Neuronal stem cell (in vitro differentiated cells): ENCODE measurements at regions not wholly inside any gene's neighbourhood (a gene's known extent, or its start where the extent isn't known, plus 50 kb on each side); places are given as distances from the start of the nearest gene placed in this dataset.

Experiments
- DNase-seq: peaks from one replicate; pipeline ENCODE4 v3.0.0-alpha.2; 2013; ENCODE audit warnings: low spot score
- H2AFZ ChIP-seq: one replicate; pipeline ENCODE4 v1.6.1; 2013; ENCODE audit warnings: mild to moderate bottlenecking, low read length, inconsistent platforms
- H2AK5ac ChIP-seq: 2 replicates; pipeline ENCODE4 v1.6.1; 2013; ENCODE audit warnings: low read depth, mild to moderate bottlenecking, inconsistent platforms, low read length, moderate library complexity, mixed read lengths
- H2BK120ac ChIP-seq: 2 replicates; pipeline ENCODE4 v1.6.1; 2013; ENCODE audit warnings: low read depth, mild to moderate bottlenecking, inconsistent platforms, low read length, moderate library complexity, mixed read lengths
- H2BK12ac ChIP-seq: one replicate; pipeline ENCODE4 v1.6.1; 2013; ENCODE audit warnings: low read length, inconsistent platforms
- H2BK15ac ChIP-seq: 2 replicates; pipeline ENCODE4 v1.6.1; 2013; ENCODE audit warnings: mild to moderate bottlenecking, low read length, inconsistent platforms, mixed read lengths
- H2BK5ac ChIP-seq: one replicate; pipeline ENCODE4 v1.6.1; 2013; ENCODE audit warnings: inconsistent platforms, mild to moderate bottlenecking, low read length, moderate library complexity
- H3K14ac ChIP-seq: one replicate; pipeline ENCODE4 v1.6.1; 2013; ENCODE audit warnings: low read length, inconsistent platforms
- H3K18ac ChIP-seq: 2 replicates; pipeline ENCODE4 v1.6.1; 2013; ENCODE audit warnings: low read length, inconsistent platforms
- H3K23ac ChIP-seq: 2 replicates; pipeline ENCODE4 v1.6.1; 2013; ENCODE audit warnings: low read depth, mild to moderate bottlenecking, mixed read lengths, low read length, inconsistent platforms; ENCODE audit not compliant: poor library complexity
- H3K27ac ChIP-seq: replicated peaks from 3 replicates; pipeline ENCODE4 v1.5.1; 2013; ENCODE audit warnings: low read length, inconsistent platforms
- H3K27me3 ChIP-seq, 3 experiments: 2 replicates each; pipeline ENCODE4 v1.6.1; 2013; ENCODE audit warnings: low read length in 3 of 3, mild to moderate bottlenecking in 2 of 3, inconsistent platforms in 1 of 3, low read depth in 1 of 3, mixed read lengths in 1 of 3, moderate library complexity in 1 of 3; ENCODE audit not compliant: control insufficient read depth in 3 of 3, insufficient read depth in 3 of 3
- H3K36me3 ChIP-seq, 2 donors: replicated peaks in 1 of 2; 2 replicates each; pipeline ENCODE4 v1.6.1; 2013; ENCODE audit warnings: low read length in 2 of 2; ENCODE audit not compliant: control insufficient read depth in 2 of 2, insufficient read depth in 2 of 2
- H3K4ac ChIP-seq: 2 replicates; pipeline ENCODE4 v1.6.1; 2013; ENCODE audit warnings: inconsistent platforms, mild to moderate bottlenecking, low read length, moderate library complexity
- H3K4me1 ChIP-seq, 2 donors: 1 replicate in 1 of 2; 2 replicates in 1 of 2; pipeline ENCODE4 v1.6.1; 2013; ENCODE audit warnings: low read length in 2 of 2, low read depth in 1 of 2; ENCODE audit not compliant: control insufficient read depth in 2 of 2, insufficient read depth in 1 of 2
- H3K4me2 ChIP-seq: one replicate; pipeline ENCODE4 v1.6.1; 2013; ENCODE audit warnings: mild to moderate bottlenecking, low read length, inconsistent platforms; ENCODE audit not compliant: insufficient read depth, poor library complexity, severe bottlenecking
- H3K4me3 ChIP-seq, 2 donors: 2 replicates each; pipeline ENCODE4 v1.5.1; 2013; ENCODE audit warnings: low read length in 2 of 2, mild to moderate bottlenecking in 2 of 2, inconsistent platforms in 1 of 2, moderate library complexity in 1 of 2
- H3K79me1 ChIP-seq: one replicate; pipeline ENCODE4 v1.6.1; 2013; ENCODE audit warnings: low read depth, mild to moderate bottlenecking, inconsistent platforms, low read length, moderate library complexity
- H3K9ac ChIP-seq: one replicate; pipeline ENCODE4 v1.6.1; 2013; ENCODE audit warnings: mild to moderate bottlenecking, low read depth, low read length, inconsistent platforms; ENCODE audit not compliant: poor library complexity
- H3K9me3 ChIP-seq, 2 donors: replicated peaks in 1 of 2; 2 replicates each; pipeline versions ENCODE3 to v1.6.1; 2013; ENCODE audit warnings: low read length in 2 of 2, mild to moderate bottlenecking in 2 of 2, inconsistent platforms in 1 of 2, low read depth in 1 of 2, mixed read lengths in 1 of 2, moderate library complexity in 1 of 2; ENCODE audit not compliant: control insufficient read depth in 2 of 2, insufficient read depth in 1 of 2
- H4K8ac ChIP-seq: one replicate; pipeline ENCODE4 v1.6.1; 2013; ENCODE audit warnings: low read depth, mild to moderate bottlenecking, inconsistent platforms, low read length, moderate library complexity
- H4K91ac ChIP-seq: one replicate; pipeline ENCODE4 v1.6.1; 2013; ENCODE audit warnings: low read length, low read depth, mild to moderate bottlenecking, inconsistent platforms; ENCODE audit not compliant: poor library complexity
- WGBS, 2 donors: extraction: QIAGEN DNeasy Blood & Tissue Kit; methylation state at CpG; one replicate each; pipeline ENCODE4 v1.1.7; 2013; ENCODE audit warnings: missing lambda C conversion rate in 2 of 2, mixed read lengths in 1 of 2; ENCODE audit not compliant: insufficient read length in 2 of 2, insufficient replicate concordance in 1 of 2; ENCODE audit errors: extremely low coverage in 2 of 2; 5-methylcytosine and 5-hydroxymethylcytosine counted together

GRCh38 chr4:153095448-153096204 is 108.6 kb upstream of the TRIM2 start:
- no peak overlapping the region for H2BK120ac ChIP-seq
- no peaks in the 10 kb centered on the region for H3K36me3 ChIP-seq
- WGBS, 2 donors, result no CpG with 5 or more reads among the region's 14 CpGs
- no peaks in the 10 kb centered on the region for H3K79me1 ChIP-seq
- H3K27ac ChIP-seq, result no peak overlapping the region
- no peak overlapping the region for H3K4me3 ChIP-seq
- no peak overlapping the region for H2BK12ac ChIP-seq
- H3K14ac ChIP-seq, result no peak overlapping the region
- no peaks in the 10 kb centered on the region for H3K4me1 ChIP-seq
- no peak overlapping the region for H4K8ac ChIP-seq
- H2AK5ac ChIP-seq, result no peak overlapping the region
- H2BK5ac ChIP-seq, result no peak overlapping the region
- no peak overlapping the region for H4K91ac ChIP-seq
- peaks cover 2 to 4% of the 10 kb centered on the region in 2 donors for H3K9me3 ChIP-seq
- DNase-seq, result no peak
- H3K23ac ChIP-seq, result no peak overlapping the region
- no peak overlapping the region for H3K9ac ChIP-seq
- H3K27me3 ChIP-seq, result no peaks in the 10 kb centered on the region
- H3K18ac ChIP-seq, result peak overlapping the region; percentile 73
- no peak overlapping the region for H2BK15ac ChIP-seq
- H3K4ac ChIP-seq, result no peak overlapping the region
- no peak overlapping the region for H2AFZ ChIP-seq
- H3K4me2 ChIP-seq, result no peak overlapping the region

- no peak overlapping the region for H3K9ac ChIP-seq
- H4K91ac ChIP-seq, result no peak overlapping the region
- H3K36me3 ChIP-seq, result no peaks in the 10 kb centered on the region
- H3K79me1 ChIP-seq, result no peaks in the 10 kb centered on the region
- no peaks in the 10 kb centered on the region for H3K27me3 ChIP-seq
- no peak overlapping the region for H3K4ac ChIP-seq
- no peak overlapping the region for H2BK120ac ChIP-seq
- H4K8ac ChIP-seq, result no peak overlapping the region
- H3K9me3 ChIP-seq, result peaks cover 2 to 4% of the 10 kb centered on the region in 2 donors
- no peak overlapping the region for H2BK15ac ChIP-seq
- no peak for DNase-seq
- no peak overlapping the region for H3K18ac ChIP-seq
- no CpG with 5 or more reads among the region's 3 CpGs for WGBS, 2 donors
- no peak overlapping the region for H2BK5ac ChIP-seq
- no peak overlapping the region for H3K4me3 ChIP-seq
- no peaks in the 10 kb centered on the region for H3K4me1 ChIP-seq
- no peak overlapping the region for H3K4me2 ChIP-seq
- H2AK5ac ChIP-seq, result no peak overlapping the region
- H2BK12ac ChIP-seq, result no peak overlapping the region
- no peak overlapping the region for H3K27ac ChIP-seq
- no peak overlapping the region for H3K23ac ChIP-seq
- H2AFZ ChIP-seq, result no peak overlapping the region
- no peak overlapping the region for H3K14ac ChIP-seq
Measured at GRCh38 chr4:153096344-153096743, 107.9 kb upstream of the TRIM2 start.

- Histone ChIP-seq H3K79me1 (no peaks in the 10 kb centered on the region), H3K4me2 (no peak overlapping the region), H2AFZ (no peak overlapping the region), H4K91ac (no peak overlapping the region), H3K9ac (no peak overlapping the region), H3K18ac (no peak overlapping the region), H2BK120ac (no peak overlapping the region), H3K9me3 (no peaks in the 10 kb centered on the region), H2BK12ac (no peak overlapping the region), H3K36me3 (no peaks in the 10 kb centered on the region), H3K23ac (no peak overlapping the region), H2AK5ac (no peak overlapping the region), H3K4me3 (no peak overlapping the region), H2BK15ac (no peak overlapping the region), H3K27me3 (no peaks in the 10 kb centered on the region), H3K4me1 (no peaks in the 10 kb centered on the region), H2BK5ac (no peak overlapping the region), H3K27ac (no peak overlapping the region), H4K8ac (no peak overlapping the region), H3K14ac (no peak overlapping the region), H3K4ac (no peak overlapping the region)
- WGBS, 2 donors, result no CpG with 5 or more reads among the region's 3 CpGs
- DNase-seq, result no peak
Measured at GRCh38 chr4:153098427-153098826, 105.8 kb upstream of the TRIM2 start.

- H4K91ac ChIP-seq, result no peak overlapping the region
- H2BK5ac ChIP-seq, result no peak overlapping the region
- H3K27ac ChIP-seq, result no peak overlapping the region
- H2AFZ ChIP-seq, result no peak overlapping the region
- no peak overlapping the region for H3K4ac ChIP-seq
- H2BK12ac ChIP-seq, result no peak overlapping the region
- no peak overlapping the region for H3K9ac ChIP-seq
- no peak overlapping the region for H3K4me3 ChIP-seq
- no peak overlapping the region for H3K23ac ChIP-seq
- no peak overlapping the region for H4K8ac ChIP-seq
- H3K36me3 ChIP-seq, result no peaks in the 10 kb centered on the region
- H3K9me3 ChIP-seq, result no peaks in the 10 kb centered on the region
- no peak overlapping the region for H3K18ac ChIP-seq
- no peaks in the 10 kb centered on the region for H3K27me3 ChIP-seq
- H3K79me1 ChIP-seq, result no peaks in the 10 kb centered on the region
- no peak for DNase-seq
- no peaks in the 10 kb centered on the region for H3K4me1 ChIP-seq
- no CpG with 5 or more reads among the region's 3 CpGs for WGBS, 2 donors
- H3K4me2 ChIP-seq, result no peak overlapping the region
- H2AK5ac ChIP-seq, result no peak overlapping the region
- no peak overlapping the region for H2BK15ac ChIP-seq
- H3K14ac ChIP-seq, result no peak overlapping the region
- H2BK120ac ChIP-seq, result no peak overlapping the region
Measured at GRCh38 chr4:153099391-153100140, 104.7 kb upstream of the TRIM2 start.
